ENCODE measurements at regions not wholly inside any gene's neighbourhood (a gene's known extent, or its start where the extent isn't known, plus 50 kb on each side); places are given as distances from the start of the nearest gene placed in this dataset.

GRCh38 chr9:105881021-105881420 is 186.7 kb downstream of the TMEM38B start:
- TF ChIP-seq, protein P1, sequence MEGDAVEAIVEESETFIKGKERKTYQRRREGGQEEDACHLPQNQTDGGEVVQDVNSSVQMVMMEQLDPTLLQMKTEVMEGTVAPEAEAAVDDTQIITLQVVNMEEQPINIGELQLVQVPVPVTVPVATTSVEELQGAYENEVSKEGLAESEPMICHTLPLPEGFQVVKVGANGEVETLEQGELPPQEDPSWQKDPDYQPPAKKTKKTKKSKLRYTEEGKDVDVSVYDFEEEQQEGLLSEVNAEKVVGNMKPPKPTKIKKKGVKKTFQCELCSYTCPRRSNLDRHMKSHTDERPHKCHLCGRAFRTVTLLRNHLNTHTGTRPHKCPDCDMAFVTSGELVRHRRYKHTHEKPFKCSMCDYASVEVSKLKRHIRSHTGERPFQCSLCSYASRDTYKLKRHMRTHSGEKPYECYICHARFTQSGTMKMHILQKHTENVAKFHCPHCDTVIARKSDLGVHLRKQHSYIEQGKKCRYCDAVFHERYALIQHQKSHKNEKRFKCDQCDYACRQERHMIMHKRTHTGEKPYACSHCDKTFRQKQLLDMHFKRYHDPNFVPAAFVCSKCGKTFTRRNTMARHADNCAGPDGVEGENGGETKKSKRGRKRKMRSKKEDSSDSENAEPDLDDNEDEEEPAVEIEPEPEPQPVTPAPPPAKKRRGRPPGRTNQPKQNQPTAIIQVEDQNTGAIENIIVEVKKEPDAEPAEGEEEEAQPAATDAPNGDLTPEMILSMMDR (IDR thresholded peaks at IDR 0.05), result no peak
- TF ChIP-seq POLR2A (IDR thresholded peaks at IDR 0.05), result no peak

Data from Peyer's patch (tissue), 4 donors.